IPS-15b (cell line): ENCODE measurements at regions not wholly inside any gene's neighbourhood (a gene's known extent, or its start where the extent isn't known, plus 50 kb on each side); places are given as distances from the start of the nearest gene placed in this dataset.

ENCODE experiments used
- H3K27me3 ChIP-seq: one replicate; pipeline ENCODE4 v1.6.1; 2013; ENCODE audit warnings: low read length; ENCODE audit not compliant: control insufficient read depth, insufficient read depth
- H3K36me3 ChIP-seq: one replicate; pipeline ENCODE4 v1.6.1; 2013; ENCODE audit warnings: low read length; ENCODE audit not compliant: control insufficient read depth, insufficient read depth
- H3K4me1 ChIP-seq: one replicate; pipeline ENCODE4 v1.6.1; 2013; ENCODE audit warnings: mild to moderate bottlenecking, low read length; ENCODE audit not compliant: control insufficient read depth, insufficient read depth
- H3K4me3 ChIP-seq: one replicate; pipeline ENCODE4 v1.5.1; 2013; ENCODE audit warnings: low read depth, low read length
- H3K9ac ChIP-seq: one replicate; pipeline ENCODE4 v1.6.1; 2013; ENCODE audit warnings: low read depth, mild to moderate bottlenecking, low read length
- H3K9me3 ChIP-seq: one replicate; pipeline ENCODE4 v1.6.1; 2013; ENCODE audit warnings: mild to moderate bottlenecking, low read length; ENCODE audit not compliant: control insufficient read depth, insufficient read depth

DNA sequence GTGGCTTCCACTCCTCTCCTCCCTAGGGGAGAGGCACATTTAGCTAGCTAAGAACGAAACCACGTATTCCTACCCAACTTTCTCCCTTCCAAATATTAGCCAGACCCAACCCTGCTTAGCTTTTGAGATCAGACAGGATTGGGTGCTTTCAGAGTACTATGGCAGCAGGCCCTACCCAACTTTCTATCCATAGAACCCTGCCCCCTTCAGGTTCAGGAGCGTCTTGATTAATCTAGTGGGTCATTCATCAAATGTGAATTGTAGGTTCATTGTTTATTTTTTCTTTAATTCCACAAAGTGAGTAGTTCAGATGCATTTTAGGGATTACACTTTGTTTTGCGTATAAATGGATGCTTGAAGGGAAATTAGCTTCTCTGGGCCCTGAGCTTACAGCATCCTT is 188.3 kb downstream of the MIB1 start:
- H3K4me1 ChIP-seq: no peaks in the 10 kb centered on the region
- peaks cover 42% of the 10 kb centered on the region for H3K27me3 ChIP-seq
- H3K36me3 ChIP-seq: no peaks in the 10 kb centered on the region

DNA sequence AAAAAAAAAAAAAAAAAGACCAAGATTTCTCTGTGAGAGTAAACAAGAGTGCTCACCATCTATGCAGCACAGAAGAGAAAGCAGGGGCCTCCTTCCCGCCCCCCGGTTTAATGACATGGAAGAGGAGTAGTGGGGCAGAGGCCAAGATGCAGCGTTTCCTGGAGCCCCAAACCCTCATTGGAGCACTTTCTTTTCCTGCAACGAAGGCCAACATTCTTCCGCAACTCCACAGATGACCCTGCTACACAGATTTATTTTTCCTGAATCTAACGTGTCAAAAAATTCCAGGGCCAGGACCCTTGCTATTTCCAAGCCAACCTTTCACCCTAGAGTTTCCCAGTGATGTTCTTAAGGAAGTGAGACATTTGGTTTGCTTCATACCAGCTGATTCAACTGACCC is 189.6 kb downstream of the MIB1 start:
- peaks cover 4% of the 10 kb centered on the region for H3K4me1 ChIP-seq
- H3K9me3 ChIP-seq: no peaks in the 10 kb centered on the region
- peaks cover 52% of the 10 kb centered on the region for H3K27me3 ChIP-seq
- no peak overlapping the region for H3K9ac ChIP-seq
- no peak overlapping the region for H3K4me3 ChIP-seq
- no peaks in the 10 kb centered on the region for H3K36me3 ChIP-seq

More for the DNA sequence above, 188.3 kb downstream of the MIB1 start:
- no peak overlapping the region for H3K4me3 ChIP-seq
- no peaks in the 10 kb centered on the region for H3K9me3 ChIP-seq
- H3K9ac ChIP-seq: no peak overlapping the region

DNA sequence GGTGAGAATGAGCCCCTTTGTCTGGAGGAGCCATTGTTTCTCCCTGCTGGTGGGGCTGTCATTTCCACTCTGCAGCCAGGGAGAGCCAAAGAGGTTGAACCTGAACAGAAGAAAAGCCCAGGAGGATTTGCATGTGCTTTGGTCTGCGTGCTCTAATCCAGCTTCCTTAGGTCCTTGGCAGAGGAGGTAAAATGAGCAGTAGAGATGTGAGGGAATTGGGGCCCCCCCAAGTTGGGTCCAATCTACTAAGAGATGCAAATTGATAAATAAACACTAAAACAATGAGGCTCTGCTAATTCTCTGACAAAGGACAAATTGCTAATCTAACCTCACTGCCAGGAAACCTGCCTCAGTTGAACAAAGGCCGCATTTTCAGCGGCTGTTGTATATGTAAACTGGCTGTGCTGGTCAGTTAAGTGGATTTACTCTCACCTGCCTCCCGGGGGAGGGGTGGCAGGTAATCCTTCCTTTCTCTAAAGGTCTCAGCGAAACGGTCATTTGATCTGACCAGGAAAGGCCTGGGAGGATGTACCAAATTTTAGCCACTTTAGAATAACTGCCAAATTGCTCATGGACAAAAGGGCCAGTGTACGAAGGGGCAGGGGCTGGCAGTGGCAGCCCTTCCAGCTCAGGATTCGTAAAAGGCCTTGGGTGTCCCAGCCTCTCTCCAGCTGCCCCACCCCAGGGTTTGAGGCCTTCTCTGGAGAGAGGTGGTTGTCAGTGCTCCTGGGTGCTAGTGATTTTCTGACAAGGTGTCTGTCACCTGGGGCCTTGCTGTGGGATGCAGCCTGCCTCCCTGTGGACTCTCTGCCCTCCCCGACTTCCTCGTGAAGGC is 193.6 kb downstream of the MIB1 start:
- H3K9me3 ChIP-seq: no peaks in the 10 kb centered on the region
- peaks cover 4% of the 10 kb centered on the region for H3K4me1 ChIP-seq
- H3K4me3 ChIP-seq: no peak overlapping the region
- H3K9ac ChIP-seq: no peak overlapping the region
- H3K27me3 ChIP-seq: peaks cover 72% of the 10 kb centered on the region
- no peaks in the 10 kb centered on the region for H3K36me3 ChIP-seq

DNA sequence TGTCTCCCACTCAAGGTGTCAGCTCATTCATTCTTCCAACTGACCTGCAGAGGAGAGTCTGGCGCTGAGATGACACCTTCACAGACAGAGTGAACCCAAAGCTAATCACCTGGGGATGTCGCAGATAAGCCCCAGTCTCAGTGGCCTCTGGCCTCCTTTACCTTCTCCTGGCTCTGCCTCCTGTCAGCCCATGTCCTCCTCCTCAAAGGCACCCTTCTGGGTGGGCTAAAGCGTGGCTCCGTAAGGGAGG is 194.1 kb downstream of the MIB1 start:
- H3K4me1 ChIP-seq: peaks cover 4% of the 10 kb centered on the region
- no peak overlapping the region for H3K9ac ChIP-seq
- peaks cover 68% of the 10 kb centered on the region for H3K27me3 ChIP-seq
- H3K9me3 ChIP-seq: no peaks in the 10 kb centered on the region
- H3K36me3 ChIP-seq: no peaks in the 10 kb centered on the region
- no peak overlapping the region for H3K4me3 ChIP-seq

DNA sequence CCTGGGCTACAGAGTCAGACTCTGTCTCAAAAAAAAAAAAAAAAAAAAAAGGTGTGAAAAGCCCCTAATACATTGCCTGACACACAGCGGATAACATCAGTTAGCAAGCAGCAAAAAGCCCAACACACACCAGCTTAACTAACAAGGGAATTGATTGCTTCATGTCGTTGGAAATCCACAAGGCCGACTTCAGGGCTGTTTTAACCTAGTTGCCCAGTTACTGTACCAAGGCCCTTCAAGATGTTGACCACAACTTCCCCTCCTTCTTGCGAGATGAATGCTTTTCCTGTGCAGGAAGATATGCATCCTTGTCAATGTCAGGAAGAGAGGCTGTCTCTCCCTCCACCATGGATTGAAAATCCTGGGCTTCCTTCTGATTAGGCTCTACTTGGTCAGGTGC is 202.9 kb downstream of the MIB1 start:
- H3K36me3 ChIP-seq: no peaks in the 10 kb centered on the region
- no peak overlapping the region for H3K9ac ChIP-seq
- no peaks in the 10 kb centered on the region for H3K9me3 ChIP-seq
- H3K4me3 ChIP-seq: no peak overlapping the region
- peaks cover 5% of the 10 kb centered on the region for H3K27me3 ChIP-seq
- H3K4me1 ChIP-seq: no peaks in the 10 kb centered on the region

DNA sequence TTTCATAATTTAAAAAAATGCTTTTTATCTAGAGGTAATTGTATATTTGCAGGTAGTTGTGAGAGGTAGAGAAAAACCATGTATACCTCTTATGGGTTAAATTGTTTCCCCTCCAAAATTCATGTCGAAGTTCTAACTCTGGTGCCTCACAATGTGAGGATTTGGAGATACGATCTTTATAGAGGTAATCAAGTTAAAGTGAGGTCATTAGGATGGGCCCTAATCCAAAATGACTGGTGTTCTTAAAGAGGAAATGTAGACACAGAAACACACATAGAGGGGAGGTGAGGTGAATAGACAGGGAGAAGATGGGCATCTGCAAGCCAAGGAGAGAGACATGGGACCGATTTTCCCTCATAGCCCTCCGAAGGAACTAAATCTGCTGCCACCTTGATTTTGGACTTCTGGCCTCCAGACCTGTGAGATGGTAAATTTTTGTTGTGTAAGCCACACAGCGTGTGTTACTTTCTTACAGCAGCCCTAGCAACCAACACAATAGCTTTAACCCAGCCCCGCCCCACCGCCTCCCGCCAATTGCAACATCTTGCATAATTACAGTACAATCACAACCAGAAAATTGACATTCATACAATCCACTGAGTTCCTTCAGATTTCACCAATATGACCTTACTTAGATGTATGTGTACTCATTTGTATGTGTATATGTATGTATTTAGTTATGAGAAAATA is 208.9 kb downstream of the MIB1 start:
- Histone ChIP-seq H3K4me1 (no peaks in the 10 kb centered on the region), H3K27me3 (peaks cover 2% of the 10 kb centered on the region), H3K9me3 (no peaks in the 10 kb centered on the region), H3K9ac (no peak overlapping the region), H3K36me3 (no peaks in the 10 kb centered on the region), H3K4me3 (no peak overlapping the region)

DNA sequence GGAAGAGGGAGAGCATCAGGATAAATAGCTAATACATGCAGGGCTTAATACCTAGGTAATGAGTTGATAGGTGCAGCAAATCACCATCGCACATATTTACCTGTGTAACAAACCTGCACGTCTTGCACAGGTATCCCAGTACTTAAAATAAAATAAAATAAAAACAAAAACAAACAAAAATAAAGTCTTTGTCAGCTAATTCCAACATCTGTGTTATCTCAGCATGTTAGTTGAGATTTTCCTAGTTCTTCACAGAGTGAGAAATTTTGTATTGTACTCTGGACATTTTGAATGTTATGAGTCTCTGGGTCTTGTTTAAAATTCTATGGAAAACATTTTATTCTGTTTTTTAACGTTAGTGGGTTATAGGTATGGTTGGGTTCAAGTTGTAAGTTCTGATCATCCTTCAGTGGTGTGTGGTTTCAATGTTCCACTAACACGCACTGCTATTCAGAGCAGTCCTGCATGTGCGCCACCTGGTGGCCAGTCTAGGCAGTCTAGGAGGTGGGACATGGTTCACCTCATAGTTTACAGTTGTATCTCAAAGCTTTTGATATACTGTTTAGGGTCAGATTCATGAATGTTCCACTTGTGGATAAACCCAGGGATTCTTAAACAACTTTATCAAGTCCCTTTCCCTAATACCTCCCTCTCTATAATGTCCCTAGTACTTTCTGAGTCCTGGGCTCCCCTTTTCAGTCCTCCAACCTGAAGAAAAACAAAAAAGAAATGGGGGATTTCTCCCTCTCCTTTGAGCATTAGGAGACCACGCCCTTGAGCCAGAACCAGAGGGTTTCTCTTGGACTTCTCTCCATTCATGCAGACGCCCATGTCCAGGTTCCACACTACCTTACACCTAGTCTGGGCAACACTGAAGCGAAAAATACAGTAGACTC is 213.4 kb upstream of the GATA6 start:
- no peak overlapping the region for H3K9ac ChIP-seq
- no peaks in the 10 kb centered on the region for H3K36me3 ChIP-seq
- H3K4me3 ChIP-seq: no peak overlapping the region
- no peaks in the 10 kb centered on the region for H3K27me3 ChIP-seq
- no peaks in the 10 kb centered on the region for H3K4me1 ChIP-seq
- no peaks in the 10 kb centered on the region for H3K9me3 ChIP-seq

DNA sequence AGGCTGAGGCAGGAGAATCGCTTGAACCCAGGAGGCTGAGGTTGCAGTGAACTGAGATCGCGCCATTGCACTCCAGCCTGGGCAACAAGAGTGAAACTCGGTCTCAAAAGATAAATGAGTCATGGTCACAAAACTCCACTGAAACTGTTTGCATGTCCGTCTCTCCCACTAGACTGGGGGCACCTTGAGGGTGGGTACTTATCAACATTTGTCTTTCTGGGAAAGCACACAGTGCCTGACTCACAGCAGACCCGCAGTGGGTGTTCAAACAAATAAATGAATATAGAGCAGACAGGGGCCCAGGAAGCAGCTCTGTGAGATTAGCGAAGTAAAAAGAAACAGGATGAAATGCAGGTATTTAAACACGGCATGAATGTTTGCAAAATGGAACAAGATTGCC is 211.1 kb upstream of the GATA6 start:
- H3K9ac ChIP-seq: no peak overlapping the region
- no peaks in the 10 kb centered on the region for H3K9me3 ChIP-seq
- no peaks in the 10 kb centered on the region for H3K36me3 ChIP-seq
- H3K4me1 ChIP-seq: no peaks in the 10 kb centered on the region
- H3K4me3 ChIP-seq: no peak overlapping the region
- H3K27me3 ChIP-seq: no peaks in the 10 kb centered on the region

DNA sequence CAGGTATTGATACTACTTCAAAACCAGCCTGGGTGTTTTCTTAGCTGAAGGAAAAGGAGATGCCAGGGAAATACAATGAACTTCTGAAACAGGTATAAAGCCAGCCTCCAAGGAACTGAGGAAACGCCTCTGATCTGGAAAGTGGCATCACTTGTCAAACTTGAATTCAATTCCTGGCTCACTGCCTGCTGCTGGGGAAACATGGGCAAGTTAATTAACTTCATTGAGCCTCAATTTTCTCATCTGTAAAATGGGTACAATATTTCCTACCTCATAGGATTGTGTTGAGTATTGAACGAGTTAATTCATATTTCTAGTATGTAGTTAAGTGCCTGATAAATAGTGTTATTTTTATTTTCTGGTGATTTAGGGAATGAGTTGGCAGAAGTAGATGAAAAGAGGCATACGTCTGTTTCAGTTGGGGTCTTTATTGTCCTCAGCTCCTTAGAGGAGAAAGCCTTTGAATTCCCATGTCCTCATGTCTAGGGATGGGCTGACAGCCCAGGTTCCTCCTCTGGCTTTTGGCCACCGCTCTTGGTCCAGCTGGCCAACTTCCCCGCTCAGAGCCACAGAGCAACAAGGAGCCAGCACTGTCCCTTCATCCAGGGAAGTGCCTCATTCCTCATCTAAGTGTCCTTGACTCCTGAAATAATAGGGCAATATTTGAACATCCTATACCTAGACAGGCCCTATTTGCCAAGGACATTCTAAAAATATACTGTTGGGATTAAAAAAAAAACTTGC is 210.5 kb upstream of the GATA6 start:
- H3K9ac ChIP-seq: no peak overlapping the region
- no peaks in the 10 kb centered on the region for H3K36me3 ChIP-seq
- no peaks in the 10 kb centered on the region for H3K27me3 ChIP-seq
- no peaks in the 10 kb centered on the region for H3K4me1 ChIP-seq
- H3K4me3 ChIP-seq: no peak overlapping the region
- H3K9me3 ChIP-seq: no peaks in the 10 kb centered on the region

DNA sequence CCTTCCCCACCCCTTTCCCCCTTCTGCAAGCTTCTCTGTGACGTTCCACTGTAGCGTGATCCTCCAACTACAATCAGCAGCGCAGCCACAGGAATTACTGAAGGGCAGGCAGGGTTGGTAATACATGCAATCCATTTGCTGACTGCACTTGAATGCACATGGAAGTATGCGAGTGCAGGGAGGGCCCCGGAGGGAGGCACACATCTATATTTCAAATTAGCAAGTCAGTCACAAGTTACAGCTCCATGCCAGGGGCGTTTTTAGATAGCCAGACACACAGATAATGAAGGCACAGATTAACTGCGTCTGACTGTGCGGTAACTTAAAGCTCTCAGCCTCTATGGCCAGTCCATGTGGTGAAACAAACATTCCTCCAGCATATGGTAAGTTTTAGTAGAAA is 209.2 kb upstream of the GATA6 start:
- Histone ChIP-seq H3K9me3 (no peaks in the 10 kb centered on the region), H3K9ac (no peak overlapping the region), H3K36me3 (no peaks in the 10 kb centered on the region), H3K4me1 (no peaks in the 10 kb centered on the region), H3K27me3 (no peaks in the 10 kb centered on the region), H3K4me3 (no peak overlapping the region)

DNA sequence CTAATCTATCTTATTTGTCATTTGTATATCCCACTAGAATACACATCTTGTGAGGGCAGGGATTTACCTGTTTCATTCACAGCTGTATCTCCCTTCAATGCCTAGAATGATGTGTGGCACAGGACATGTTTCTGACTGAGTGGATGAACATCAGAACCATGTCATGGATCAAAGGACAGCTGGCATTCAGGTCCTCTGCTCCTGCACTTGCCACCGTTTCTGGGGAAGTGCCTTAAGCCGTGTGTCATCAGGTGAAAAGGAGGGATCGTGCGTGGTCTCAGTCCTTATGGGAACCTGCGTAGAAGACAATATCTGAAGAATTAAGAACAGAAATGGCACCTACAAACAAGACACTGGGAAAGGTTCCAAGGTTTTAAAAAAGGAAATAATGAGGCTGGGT is 206.1 kb upstream of the GATA6 start:
- no peak overlapping the region for H3K4me3 ChIP-seq
- H3K4me1 ChIP-seq: no peaks in the 10 kb centered on the region
- H3K27me3 ChIP-seq: no peaks in the 10 kb centered on the region
- H3K9ac ChIP-seq: no peak overlapping the region
- no peaks in the 10 kb centered on the region for H3K9me3 ChIP-seq
- no peaks in the 10 kb centered on the region for H3K36me3 ChIP-seq
